Skeletal muscle cell (primary cell): ENCODE measurements at regions not wholly inside any gene's neighbourhood (a gene's known extent, or its start where the extent isn't known, plus 50 kb on each side); places are given as distances from the start of the nearest gene placed in this dataset.

ENCODE experiments used
- DNase-seq: peaks from one replicate; pipeline ENCODE4 v3.0.0-alpha.2; 2010; ENCODE audit warnings: low read depth
- H3K4me3 ChIP-seq: 2 replicates; pipeline ENCODE4 v1.5.1; 2011; ENCODE audit warnings: low read depth, mild to moderate bottlenecking, control low read depth, low read length, moderate library complexity

GRCh38 chr21:15224346-15225086, 159.7 kb upstream of the NRIP1 start:
- no peak overlapping the region for H3K4me3 ChIP-seq
- peak; percentile 92 for DNase-seq

DNA sequence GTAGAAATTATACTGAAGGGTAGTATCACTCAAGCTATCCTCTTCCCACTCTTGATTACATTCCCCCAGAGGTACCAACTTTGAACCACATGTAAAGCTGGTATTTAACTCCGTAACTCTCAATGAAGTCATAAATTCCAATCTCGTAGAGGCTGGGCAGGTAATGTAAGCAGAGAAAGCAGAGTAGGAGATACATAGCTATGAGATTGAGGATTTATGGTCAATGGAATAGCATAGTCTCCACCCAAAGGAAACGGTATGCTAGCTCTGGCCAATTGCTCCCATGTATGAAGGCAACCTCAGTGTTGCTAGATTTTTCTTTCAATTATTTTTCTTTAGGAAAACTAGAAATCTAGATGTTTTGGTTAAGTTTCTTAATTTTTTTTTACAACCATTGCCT, 163.1 kb upstream of the NRIP1 start:
- H3K4me3 ChIP-seq: no peak overlapping the region
- DNase-seq: no peak

- H3K4me3 ChIP-seq: no peak overlapping the region
- no peak for DNase-seq
Measured at GRCh38 chr21:15229390-15229789, 164.6 kb upstream of the NRIP1 start.

DNA sequence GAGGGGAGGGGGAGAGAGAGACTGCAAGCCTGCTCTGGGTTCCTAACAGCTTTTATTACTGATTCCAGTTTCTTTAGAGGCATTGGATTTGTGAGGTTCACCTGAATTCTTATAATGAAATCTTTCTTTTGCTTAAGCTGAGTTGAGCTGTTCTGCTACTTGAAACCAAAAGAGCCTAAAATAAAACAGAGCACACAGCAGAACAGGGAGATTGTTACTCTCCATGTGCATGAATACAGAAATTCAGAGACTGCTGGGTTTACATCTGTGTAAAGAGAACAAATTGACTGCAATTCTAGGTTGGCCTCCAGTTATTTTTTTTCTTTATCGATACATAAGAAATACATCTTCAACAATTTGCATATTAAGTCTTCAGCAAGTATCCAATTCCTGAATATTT, 168.8 kb upstream of the NRIP1 start:
- no peak for DNase-seq
- H3K4me3 ChIP-seq: no peak overlapping the region

GRCh38 chr21:15236111-15236510, 171.3 kb upstream of the NRIP1 start:
- no peak overlapping the region for H3K4me3 ChIP-seq
- DNase-seq: no peak

GRCh38 chr21:15240848-15241247, 176.0 kb upstream of the NRIP1 start:
- DNase-seq: no peak
- H3K4me3 ChIP-seq: no peak overlapping the region

- DNase-seq: no peak
- H3K4me3 ChIP-seq: no peak overlapping the region
Measured at GRCh38 chr21:15241997-15242736, 177.4 kb upstream of the NRIP1 start.

- DNase-seq: no peak
- H3K4me3 ChIP-seq: no peak overlapping the region
Measured at GRCh38 chr21:15242906-15243305, 178.1 kb upstream of the NRIP1 start.

- H3K4me3 ChIP-seq: no peak overlapping the region
- DNase-seq: no peak
Measured at GRCh38 chr21:15243406-15243805, 178.6 kb upstream of the NRIP1 start.

GRCh38 chr21:15247613-15248012, 182.8 kb upstream of the NRIP1 start:
- no peak overlapping the region for H3K4me3 ChIP-seq
- no peak for DNase-seq

DNA sequence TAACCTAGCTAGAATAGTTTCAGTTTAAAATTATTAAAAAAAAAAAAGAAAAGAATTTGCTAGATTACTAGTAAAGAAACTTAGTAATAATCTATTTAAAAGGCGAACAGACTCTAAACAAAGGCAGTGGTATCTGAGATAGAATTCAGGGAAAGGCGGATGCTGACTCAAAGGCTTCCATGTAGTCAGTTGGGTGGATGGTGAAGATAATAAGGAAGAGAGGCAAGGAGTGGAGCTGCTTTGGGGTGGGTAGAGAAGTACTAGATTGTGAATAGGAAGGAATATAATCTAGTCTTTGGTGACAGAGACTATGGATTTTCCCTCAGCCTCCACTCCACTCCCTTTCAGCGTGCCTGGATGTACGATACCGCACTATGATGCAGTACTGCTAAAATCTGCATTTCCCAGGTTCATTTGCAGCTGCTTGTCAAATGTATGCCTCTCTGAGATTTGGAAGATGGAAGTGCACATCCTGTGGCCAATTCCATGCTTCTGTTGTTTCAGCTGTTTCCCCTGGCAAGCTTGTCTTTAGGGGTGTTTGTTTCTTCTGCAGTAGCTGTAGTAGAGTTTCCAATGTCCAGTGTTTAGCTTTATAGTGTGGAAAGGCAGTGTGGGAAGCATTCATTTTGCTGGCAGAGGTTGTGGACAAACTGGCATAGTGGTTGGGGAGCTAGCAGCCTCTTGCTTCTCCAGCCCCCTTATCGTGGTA, 184.6 kb upstream of the NRIP1 start:
- no peak overlapping the region for H3K4me3 ChIP-seq
- peak; percentile 81 for DNase-seq

GRCh38 chr21:15250384-15250783, 185.6 kb upstream of the NRIP1 start:
- DNase-seq: no peak
- no peak overlapping the region for H3K4me3 ChIP-seq

- DNase-seq: no peak
Measured at GRCh38 chr21:15252431-15252830, 187.6 kb upstream of the NRIP1 start.

DNA sequence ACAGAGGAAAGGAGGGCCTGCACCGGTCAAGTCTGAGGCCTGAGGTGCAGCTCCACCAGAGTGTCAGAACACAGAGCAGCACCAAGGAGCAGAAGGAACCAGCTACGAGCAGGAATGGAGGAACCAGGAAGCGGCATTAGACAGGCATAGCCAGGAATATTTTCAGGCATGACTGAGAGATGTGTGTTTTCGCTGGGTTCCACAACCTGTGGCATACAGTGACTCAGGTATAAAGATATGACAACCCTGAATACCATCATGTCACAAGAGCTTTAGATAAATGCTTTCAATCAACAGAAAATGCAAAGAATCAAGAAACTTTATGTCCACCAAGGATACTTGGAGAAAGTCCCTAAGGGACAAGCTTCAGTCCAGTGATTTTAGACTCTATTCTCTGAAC, 189.3 kb upstream of the NRIP1 start:
- DNase-seq: no peak
- H3K4me3 ChIP-seq: no peak overlapping the region

More at GRCh38 chr21:15252431-15252830, 187.6 kb upstream of the NRIP1 start:
- no peak overlapping the region for H3K4me3 ChIP-seq

- no peak overlapping the region for H3K4me3 ChIP-seq
- no peak for DNase-seq
Measured at GRCh38 chr21:15255261-15255660, 190.5 kb upstream of the NRIP1 start.

GRCh38 chr21:15255763-15256162, 191.0 kb upstream of the NRIP1 start:
- no peak overlapping the region for H3K4me3 ChIP-seq
- DNase-seq: no peak

DNA sequence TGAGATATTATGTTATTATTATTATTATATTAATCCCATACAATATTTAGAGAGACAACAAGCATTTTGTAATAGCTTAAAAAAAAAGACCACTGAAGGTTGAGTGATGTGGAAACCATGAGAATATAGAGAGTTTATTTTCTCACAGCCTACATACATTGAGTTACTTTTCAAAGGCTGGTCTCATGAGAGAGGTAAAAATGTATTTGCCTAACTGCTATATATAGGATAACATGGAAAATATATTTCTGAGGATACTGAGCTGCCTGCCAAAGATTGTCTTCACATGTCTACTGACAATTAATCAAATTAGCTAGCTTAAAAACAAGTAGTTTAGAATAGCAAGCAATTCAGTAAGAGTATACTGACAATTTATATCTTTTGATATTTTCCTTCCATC, 192.2 kb upstream of the NRIP1 start:
- no peak for DNase-seq
- H3K4me3 ChIP-seq: no peak overlapping the region

DNA sequence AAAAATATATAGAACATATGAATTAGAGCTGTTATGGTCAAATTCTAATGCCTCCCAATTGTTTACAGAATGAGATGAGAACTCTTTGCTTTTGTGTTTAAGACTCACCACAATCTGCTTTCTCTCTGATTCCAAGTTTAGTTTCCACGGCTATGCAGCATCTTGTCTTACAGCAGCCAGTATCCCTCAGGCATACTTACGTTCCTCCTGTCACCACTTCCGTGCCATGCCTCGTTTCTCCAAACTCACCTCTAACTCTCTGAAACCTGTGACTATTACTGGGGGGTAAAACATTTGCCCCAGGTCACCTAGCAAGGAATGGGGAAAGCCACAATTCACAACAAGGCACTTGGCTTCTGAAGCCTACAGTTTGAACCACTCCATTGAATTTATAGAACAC, 192.8 kb upstream of the NRIP1 start:
- no peak overlapping the region for H3K4me3 ChIP-seq
- DNase-seq: no peak

DNA sequence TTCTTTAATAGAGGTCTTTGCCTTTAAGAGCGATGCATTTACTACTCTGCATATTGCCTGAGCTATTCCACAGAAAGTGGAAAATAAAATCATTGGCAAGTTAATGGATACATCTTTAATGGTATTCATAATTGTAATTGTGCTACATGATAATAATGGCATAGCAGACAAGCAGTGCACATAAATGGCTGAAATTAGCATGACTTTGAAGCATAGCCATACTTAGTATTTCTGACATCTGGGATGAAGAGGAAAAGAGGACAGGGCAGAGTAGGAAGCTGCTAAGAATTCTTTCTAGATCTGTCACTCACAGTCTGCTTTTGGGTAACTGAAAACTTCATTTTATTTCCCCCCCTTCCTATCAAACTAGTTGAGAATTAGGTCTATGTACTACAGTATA, 195.0 kb upstream of the NRIP1 start:
- DNase-seq: no peak
- no peak overlapping the region for H3K4me3 ChIP-seq

DNA sequence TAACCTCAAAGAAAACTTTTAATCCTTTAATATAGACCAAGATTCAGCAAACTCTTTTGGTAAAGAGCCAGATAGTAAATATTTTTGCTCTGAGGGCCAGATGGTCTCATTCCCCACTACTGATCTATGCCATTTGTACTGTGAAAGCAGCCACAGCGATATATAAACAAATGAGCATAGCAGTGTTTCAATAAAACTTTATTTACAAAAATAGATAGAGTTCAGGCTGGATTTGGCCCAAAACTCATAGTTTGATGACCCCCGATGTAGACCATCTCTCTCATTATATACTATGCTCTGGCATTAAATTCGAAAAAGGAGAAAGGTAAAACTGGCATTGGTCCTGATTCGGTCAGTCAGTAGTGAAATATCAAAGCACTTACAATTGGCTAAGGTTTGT, 195.8 kb upstream of the NRIP1 start:
- DNase-seq: no peak
- H3K4me3 ChIP-seq: no peak overlapping the region
